Activated CD8-positive, alpha-beta memory T cell treated with anti-CD3 and anti-CD28 coated beads for 36 hours (primary cell): ENCODE measurements at regions not wholly inside any gene's neighbourhood (a gene's known extent, or its start where the extent isn't known, plus 50 kb on each side); places are given as distances from the start of the nearest gene placed in this dataset.

Experiments
- CTCF ChIA-PET: fragments of 350-600 bp; sonication (Branson Sonifier 250); formaldehyde crosslinking; loops from one replicate; lab custom pipeline; 2021; ENCODE audit warnings: antibody characterized with exemption; lab: Charles Lee
- POLR2A ChIA-PET: fragments of 350-600 bp; sonication (Branson Sonifier 250); formaldehyde crosslinking; loops from one replicate; lab custom pipeline; 2021; ENCODE audit warnings: antibody characterized with exemption; lab: Charles Lee

DNA sequence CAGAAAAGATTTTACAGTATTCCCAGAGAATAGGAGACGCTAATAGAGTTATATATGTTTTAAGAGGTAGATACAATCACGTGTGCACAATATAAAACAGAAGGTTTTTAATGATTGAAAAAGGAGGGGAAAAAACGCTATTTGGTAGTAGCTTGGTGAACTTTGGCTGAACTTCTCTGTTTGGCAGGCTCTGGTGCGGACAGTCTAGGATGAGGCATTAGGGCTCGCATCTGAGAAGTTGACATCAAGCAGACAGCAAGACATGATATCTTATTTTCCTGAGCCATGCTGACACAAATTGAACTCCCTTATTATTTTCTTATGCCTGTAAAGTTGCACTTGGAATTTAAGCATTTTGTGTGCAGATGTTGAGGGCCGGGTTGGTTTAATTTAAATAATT, 176.6 kb downstream of the EN1 start:
- ChIA-PET POLR2A (no interaction called here), CTCF (no interaction called here)

- ChIA-PET POLR2A (no interaction called here), CTCF (no interaction called here)
These were observed 177.2 kb downstream of the EN1 start for GRCh38 chr2:118670276-118670675.

DNA sequence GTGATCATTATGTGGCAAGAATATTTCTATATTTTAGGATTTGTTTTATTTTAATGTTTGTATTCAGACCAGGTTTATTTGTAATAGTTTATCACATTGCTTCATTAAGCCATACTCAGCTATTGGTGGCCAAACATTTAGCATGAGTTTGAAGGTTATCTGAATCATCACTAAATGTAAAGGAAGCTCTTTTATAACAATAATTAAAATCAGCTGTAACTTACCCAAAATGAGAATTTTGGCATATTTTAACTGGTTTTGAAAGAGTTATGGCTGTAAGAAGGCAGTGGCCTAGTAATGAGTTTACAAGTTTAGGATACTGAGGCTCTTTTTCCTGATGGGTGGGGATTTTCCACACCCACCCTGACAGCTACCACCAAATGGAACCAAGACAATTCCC, 177.8 kb downstream of the EN1 start:
- ChIA-PET POLR2A (no interaction called here), CTCF (no interaction called here)

GRCh38 chr2:118668431-118669424, 178.7 kb downstream of the EN1 start:
- POLR2A ChIA-PET = no interaction called here
- CTCF ChIA-PET = no interaction called here

GRCh38 chr2:118667964-118668363, 179.5 kb downstream of the EN1 start:
- ChIA-PET CTCF (no interaction called here), POLR2A (no interaction called here)

GRCh38 chr2:118667348-118667747, 180.1 kb downstream of the EN1 start:
- ChIA-PET CTCF (no interaction called here), POLR2A (no interaction called here)

DNA sequence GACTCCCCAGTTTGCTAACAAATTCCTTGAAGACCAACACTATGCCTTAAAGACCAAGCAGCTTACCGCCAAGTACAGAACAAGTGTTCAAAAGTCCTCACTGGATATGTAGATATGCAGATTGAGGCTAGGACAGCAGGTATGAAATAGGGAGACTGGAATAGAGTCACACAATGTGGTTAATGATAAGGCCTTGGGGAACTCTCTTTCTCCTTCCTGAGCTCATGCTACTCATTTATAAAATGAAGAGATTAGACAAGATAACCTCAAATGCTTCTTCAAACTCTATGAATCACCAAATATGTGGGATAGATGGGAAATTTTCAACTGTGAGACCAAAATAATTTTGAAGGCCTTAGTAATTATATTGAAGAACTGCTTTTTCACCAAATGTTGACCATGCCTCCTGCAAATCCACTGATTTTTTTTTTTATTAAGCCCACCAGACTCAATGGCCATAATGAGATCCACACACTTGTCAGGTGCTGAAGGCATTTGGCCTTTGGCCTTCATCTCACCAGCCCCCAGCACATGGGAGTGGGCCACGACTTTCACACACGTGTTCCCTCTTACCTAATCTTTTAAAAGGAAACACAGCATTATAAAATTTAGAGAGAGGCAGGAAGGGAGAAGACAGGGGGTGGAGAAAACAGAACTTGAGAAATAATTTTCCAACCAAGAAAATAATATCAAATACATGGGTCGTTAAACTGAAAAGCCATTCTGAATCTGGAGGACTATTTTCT, 181.5 kb downstream of the EN1 start:
- POLR2A ChIA-PET = no interaction called here
- CTCF ChIA-PET = no interaction called here

DNA sequence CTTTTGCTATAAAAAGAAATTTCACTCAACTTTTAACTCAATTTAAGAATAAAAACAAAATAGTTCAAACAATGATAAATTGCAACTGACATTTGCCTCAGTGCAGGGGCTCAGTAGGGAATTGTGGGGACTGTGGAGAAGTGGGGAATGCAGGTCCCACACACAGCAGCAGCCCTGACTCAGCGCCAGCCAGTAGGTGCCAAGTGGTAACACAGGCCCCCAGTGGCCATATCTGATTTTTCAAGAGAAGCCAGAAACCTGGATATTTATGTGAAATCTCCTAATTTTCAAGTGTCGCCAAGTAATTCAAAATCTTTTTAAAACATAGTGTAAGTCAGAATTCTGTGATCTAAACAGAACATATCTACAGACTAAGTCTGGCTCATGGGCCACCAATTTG, 186.3 kb downstream of the EN1 start:
- ChIA-PET CTCF (no interaction called here), POLR2A (no interaction called here)

- CTCF ChIA-PET = no interaction called here
- POLR2A ChIA-PET = no interaction called here
These were observed 188.8 kb downstream of the EN1 start for GRCh38 chr2:118658596-118659198.

- CTCF ChIA-PET = no interaction called here
- POLR2A ChIA-PET = no interaction called here
These were observed 190.0 kb downstream of the EN1 start for GRCh38 chr2:118657466-118657865.

- ChIA-PET POLR2A (no interaction called here), CTCF (no interaction called here)
These were observed 192.5 kb downstream of the EN1 start for GRCh38 chr2:118654945-118655344.

- CTCF ChIA-PET = no interaction called here
- POLR2A ChIA-PET = no interaction called here
These were observed 197.1 kb downstream of the EN1 start for GRCh38 chr2:118650327-118650726.

DNA sequence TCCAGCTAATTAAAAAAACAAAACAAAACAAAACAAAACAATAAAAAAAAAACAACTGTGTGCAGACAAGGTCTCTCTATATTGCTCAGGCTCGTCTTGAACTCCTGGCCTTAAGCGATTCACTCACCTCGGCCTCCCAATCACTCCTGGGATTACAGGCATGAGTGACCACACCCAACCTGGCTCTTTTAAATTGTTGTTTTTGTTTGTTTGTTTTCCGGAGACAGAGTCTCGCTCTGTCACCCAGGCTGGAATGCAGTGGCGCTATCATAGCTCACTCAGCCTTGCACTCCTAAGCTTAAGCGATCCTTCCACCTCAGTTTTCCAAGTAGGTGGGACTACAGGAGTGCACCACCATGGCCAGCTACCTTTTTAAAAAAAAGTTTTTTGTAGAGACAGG, 201.6 kb downstream of the EN1 start:
- ChIA-PET CTCF (no interaction called here), POLR2A (no interaction called here)

DNA sequence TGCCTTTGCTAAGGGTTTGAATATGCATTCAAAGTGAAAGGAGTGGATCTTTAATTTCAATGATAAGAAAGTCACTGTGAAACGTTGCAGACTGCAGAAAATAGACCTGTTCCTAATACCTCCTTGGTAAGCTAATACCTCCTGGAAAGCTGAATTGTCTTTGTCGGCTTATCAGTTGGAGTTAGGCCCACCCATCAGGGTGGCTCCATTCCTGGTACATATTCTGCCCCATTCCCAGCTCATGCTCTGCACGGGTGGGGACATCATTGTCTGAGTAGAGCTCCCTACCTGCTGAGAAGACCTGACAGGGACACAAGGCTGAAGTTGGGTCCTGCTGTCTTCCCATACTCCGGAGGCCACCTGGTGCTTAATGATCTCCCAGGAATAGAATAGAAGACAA, 203.3 kb downstream of the EN1 start:
- POLR2A ChIA-PET = no interaction called here

DNA sequence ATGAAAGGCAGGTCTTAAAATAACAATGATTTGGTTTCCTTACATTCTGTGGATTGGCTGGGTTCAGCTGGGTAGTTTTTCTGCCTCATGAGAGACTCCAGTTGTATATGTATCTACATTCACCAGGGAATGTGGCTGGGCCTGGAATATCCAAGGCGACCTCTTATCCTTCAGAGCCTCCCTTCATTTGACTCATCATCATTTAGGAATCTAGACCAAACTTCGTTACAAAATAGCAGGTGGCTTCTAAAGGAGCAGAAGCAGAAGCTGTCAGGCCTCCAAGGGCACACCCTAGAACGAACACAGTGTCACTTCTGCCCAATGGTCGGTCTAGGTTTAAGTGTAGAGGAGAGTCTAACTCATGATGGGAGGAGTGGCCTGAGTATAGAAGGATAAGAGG, 204.2 kb downstream of the EN1 start:
- POLR2A ChIA-PET = no interaction called here
- CTCF ChIA-PET = no interaction called here

More for the DNA sequence above, 203.3 kb downstream of the EN1 start:
- CTCF ChIA-PET = no interaction called here

- CTCF ChIA-PET = no interaction called here
These were observed 204.9 kb downstream of the EN1 start for GRCh38 chr2:118642501-118642900.

DNA sequence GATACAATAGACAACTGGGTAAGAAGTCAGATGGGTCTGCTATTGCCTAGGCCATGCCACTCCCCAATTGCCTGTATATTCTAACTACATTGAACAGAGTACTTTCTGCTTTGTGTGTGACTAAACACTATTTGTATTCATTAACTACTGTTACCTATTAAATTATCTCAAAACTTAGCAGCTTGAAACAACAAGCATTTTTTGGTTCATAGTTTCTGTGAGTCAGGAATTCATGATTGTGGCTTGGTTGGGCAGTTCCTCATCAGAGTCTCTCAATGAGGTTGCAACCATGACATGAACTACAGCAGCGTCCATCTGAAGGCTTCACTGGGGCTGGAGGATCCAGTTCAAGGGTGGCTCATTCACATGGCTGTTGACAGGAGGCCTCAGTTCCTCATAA, 205.7 kb downstream of the EN1 start:
- POLR2A ChIA-PET = no interaction called here
- CTCF ChIA-PET = no interaction called here

More at GRCh38 chr2:118642501-118642900, 204.9 kb downstream of the EN1 start:
- POLR2A ChIA-PET = no interaction called here

DNA sequence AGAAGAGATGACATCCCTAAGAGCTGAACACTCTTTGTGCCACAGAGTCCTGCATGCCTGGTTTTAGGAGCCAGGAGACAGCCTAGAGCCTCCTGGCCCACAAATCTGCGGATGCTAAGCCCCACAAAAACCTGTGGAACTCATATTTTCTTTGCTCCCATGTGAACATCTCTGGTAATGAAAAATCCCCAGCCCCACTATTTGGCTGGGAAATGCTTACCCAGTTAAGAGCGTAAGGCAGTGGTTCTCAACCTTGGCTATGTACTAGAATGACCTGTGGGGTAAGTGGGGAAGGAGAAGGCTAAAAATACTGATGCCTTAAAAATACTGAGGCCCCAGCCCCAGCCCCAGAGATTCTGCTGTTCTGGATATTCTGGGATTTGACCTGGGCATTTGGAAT, 208.1 kb downstream of the EN1 start:
- ChIA-PET CTCF (no interaction called here), POLR2A (no interaction called here)

DNA sequence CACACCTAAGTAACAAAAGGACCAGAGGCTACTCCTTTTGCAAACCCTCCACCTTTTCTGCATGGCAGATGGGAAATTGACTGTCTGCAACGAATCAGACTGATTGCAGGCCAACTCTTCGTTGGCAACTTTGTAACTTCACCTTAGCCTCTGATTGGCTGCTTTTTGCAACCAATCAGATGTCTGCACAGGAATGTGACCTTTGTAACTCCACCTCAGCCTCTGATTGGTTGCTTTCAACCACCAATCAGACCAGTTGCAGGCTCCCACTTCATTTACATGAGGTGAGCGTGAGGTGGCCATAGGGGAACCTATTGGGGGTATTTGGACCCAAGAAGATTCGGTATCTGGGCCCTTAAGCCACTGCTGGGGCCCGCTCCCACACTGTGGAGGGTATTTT, 209.0 kb downstream of the EN1 start:
- CTCF ChIA-PET = no interaction called here
- POLR2A ChIA-PET = no interaction called here

- ChIA-PET CTCF (no interaction called here), POLR2A (no interaction called here)
These were observed 211.6 kb downstream of the EN1 start for GRCh38 chr2:118635891-118636290.
